ENCODE measurements at regions not wholly inside any gene's neighbourhood (a gene's known extent, or its start where the extent isn't known, plus 50 kb on each side); places are given as distances from the start of the nearest gene placed in this dataset.

DNA sequence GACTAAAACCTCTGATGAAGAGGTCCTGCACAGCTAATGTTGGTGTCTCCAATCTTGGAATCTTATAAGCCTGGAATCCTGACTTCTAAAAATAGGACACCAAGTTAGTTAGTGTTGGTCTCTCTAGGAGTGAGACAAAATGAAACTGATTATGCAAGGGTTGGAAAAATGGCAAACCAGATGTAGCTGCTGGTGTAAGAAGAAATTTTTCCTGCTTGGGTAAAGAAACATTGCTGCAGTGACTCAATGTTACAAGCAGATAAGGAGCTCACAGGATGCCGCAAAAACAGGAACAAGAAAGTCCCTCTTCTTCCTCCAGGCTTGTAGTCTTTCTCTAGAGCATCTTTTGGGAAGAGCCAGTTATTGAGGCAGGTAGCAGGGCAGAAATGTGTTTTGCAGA is 449.0 kb downstream of the ETV1 start:
- H3K4me2 ChIP-seq: no peak overlapping the region
- H3K36me3 Mint-ChIP-seq (ENCODE audit: low read depth): no peaks in the 10 kb centered on the region
- H3K4me1 ChIP-seq (ENCODE audit: insufficient read depth): peaks cover 9% of the 10 kb centered on the region
- no peak overlapping the region for H2AFZ ChIP-seq
- no peak for TF ChIP-seq EZH2phosphoT487 (IDR thresholded peaks at IDR 0.05; ENCODE audit: unreplicated experiment)
- no peak for TF ChIP-seq NANOG (IDR thresholded peaks at IDR 0.05; ENCODE audit: borderline replicate concordance)
- TF ChIP-seq STAT1 (IDR thresholded peaks at IDR 0.05; ENCODE audit: unreplicated experiment): no peak
- TF ChIP-seq, protein P1, sequence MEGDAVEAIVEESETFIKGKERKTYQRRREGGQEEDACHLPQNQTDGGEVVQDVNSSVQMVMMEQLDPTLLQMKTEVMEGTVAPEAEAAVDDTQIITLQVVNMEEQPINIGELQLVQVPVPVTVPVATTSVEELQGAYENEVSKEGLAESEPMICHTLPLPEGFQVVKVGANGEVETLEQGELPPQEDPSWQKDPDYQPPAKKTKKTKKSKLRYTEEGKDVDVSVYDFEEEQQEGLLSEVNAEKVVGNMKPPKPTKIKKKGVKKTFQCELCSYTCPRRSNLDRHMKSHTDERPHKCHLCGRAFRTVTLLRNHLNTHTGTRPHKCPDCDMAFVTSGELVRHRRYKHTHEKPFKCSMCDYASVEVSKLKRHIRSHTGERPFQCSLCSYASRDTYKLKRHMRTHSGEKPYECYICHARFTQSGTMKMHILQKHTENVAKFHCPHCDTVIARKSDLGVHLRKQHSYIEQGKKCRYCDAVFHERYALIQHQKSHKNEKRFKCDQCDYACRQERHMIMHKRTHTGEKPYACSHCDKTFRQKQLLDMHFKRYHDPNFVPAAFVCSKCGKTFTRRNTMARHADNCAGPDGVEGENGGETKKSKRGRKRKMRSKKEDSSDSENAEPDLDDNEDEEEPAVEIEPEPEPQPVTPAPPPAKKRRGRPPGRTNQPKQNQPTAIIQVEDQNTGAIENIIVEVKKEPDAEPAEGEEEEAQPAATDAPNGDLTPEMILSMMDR (conservative IDR thresholded peaks at IDR 0.05; ENCODE audit: low read depth in 2 of 2): no peak
- TF ChIP-seq, protein P2, sequence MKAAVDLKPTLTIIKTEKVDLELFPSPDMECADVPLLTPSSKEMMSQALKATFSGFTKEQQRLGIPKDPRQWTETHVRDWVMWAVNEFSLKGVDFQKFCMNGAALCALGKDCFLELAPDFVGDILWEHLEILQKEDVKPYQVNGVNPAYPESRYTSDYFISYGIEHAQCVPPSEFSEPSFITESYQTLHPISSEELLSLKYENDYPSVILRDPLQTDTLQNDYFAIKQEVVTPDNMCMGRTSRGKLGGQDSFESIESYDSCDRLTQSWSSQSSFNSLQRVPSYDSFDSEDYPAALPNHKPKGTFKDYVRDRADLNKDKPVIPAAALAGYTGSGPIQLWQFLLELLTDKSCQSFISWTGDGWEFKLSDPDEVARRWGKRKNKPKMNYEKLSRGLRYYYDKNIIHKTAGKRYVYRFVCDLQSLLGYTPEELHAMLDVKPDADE (IDR thresholded peaks at IDR 0.05): no peak
- no peak for TF ChIP-seq ZNF114 (CRISPR knock-in tag; IDR thresholded peaks at IDR 0.05)
- TF ChIP-seq, protein P3, sequence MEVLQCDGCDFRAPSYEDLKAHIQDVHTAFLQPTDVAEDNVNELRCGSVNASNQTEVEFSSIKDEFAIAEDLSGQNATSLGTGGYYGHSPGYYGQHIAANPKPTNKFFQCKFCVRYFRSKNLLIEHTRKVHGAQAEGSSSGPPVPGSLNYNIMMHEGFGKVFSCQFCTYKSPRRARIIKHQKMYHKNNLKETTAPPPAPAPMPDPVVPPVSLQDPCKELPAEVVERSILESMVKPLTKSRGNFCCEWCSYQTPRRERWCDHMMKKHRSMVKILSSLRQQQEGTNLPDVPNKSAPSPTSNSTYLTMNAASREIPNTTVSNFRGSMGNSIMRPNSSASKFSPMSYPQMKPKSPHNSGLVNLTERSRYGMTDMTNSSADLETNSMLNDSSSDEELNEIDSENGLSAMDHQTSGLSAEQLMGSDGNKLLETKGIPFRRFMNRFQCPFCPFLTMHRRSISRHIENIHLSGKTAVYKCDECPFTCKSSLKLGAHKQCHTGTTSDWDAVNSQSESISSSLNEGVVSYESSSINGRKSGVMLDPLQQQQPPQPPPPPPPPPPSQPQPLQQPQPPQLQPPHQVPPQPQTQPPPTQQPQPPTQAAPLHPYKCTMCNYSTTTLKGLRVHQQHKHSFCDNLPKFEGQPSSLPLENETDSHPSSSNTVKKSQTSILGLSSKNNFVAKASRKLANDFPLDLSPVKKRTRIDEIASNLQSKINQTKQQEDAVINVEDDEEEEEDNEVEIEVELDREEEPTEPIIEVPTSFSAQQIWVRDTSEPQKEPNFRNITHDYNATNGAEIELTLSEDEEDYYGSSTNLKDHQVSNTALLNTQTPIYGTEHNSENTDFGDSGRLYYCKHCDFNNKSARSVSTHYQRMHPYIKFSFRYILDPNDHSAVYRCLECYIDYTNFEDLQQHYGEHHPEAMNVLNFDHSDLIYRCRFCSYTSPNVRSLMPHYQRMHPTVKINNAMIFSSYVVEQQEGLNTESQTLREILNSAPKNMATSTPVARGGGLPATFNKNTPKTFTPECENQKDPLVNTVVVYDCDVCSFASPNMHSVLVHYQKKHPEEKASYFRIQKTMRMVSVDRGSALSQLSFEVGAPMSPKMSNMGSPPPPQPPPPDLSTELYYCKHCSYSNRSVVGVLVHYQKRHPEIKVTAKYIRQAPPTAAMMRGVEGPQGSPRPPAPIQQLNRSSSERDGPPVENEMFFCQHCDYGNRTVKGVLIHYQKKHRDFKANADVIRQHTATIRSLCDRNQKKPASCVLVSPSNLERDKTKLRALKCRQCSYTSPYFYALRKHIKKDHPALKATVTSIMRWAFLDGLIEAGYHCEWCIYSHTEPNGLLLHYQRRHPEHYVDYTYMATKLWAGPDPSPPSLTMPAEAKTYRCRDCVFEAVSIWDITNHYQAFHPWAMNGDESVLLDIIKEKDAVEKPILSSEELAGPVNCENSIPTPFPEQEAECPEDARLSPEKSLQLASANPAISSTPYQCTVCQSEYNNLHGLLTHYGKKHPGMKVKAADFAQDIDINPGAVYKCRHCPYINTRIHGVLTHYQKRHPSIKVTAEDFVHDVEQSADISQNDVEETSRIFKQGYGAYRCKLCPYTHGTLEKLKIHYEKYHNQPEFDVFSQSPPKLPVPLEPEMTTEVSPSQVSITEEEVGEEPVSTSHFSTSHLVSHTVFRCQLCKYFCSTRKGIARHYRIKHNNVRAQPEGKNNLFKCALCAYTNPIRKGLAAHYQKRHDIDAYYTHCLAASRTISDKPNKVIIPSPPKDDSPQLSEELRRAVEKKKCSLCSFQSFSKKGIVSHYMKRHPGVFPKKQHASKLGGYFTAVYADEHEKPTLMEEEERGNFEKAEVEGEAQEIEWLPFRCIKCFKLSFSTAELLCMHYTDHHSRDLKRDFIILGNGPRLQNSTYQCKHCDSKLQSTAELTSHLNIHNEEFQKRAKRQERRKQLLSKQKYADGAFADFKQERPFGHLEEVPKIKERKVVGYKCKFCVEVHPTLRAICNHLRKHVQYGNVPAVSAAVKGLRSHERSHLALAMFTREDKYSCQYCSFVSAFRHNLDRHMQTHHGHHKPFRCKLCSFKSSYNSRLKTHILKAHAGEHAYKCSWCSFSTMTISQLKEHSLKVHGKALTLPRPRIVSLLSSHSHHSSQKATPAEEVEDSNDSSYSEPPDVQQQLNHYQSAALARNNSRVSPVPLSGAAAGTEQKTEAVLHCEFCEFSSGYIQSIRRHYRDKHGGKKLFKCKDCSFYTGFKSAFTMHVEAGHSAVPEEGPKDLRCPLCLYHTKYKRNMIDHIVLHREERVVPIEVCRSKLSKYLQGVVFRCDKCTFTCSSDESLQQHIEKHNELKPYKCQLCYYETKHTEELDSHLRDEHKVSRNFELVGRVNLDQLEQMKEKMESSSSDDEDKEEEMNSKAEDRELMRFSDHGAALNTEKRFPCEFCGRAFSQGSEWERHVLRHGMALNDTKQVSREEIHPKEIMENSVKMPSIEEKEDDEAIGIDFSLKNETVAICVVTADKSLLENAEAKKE (CRISPR knock-in tag; IDR thresholded peaks at IDR 0.05): no peak
- no peak for TF ChIP-seq EZH2 (IDR thresholded peaks at IDR 0.05; ENCODE audit: low read depth, unreplicated experiment)
- TF ChIP-seq, protein P4, sequence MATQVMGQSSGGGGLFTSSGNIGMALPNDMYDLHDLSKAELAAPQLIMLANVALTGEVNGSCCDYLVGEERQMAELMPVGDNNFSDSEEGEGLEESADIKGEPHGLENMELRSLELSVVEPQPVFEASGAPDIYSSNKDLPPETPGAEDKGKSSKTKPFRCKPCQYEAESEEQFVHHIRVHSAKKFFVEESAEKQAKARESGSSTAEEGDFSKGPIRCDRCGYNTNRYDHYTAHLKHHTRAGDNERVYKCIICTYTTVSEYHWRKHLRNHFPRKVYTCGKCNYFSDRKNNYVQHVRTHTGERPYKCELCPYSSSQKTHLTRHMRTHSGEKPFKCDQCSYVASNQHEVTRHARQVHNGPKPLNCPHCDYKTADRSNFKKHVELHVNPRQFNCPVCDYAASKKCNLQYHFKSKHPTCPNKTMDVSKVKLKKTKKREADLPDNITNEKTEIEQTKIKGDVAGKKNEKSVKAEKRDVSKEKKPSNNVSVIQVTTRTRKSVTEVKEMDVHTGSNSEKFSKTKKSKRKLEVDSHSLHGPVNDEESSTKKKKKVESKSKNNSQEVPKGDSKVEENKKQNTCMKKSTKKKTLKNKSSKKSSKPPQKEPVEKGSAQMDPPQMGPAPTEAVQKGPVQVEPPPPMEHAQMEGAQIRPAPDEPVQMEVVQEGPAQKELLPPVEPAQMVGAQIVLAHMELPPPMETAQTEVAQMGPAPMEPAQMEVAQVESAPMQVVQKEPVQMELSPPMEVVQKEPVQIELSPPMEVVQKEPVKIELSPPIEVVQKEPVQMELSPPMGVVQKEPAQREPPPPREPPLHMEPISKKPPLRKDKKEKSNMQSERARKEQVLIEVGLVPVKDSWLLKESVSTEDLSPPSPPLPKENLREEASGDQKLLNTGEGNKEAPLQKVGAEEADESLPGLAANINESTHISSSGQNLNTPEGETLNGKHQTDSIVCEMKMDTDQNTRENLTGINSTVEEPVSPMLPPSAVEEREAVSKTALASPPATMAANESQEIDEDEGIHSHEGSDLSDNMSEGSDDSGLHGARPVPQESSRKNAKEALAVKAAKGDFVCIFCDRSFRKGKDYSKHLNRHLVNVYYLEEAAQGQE (IDR thresholded peaks at IDR 0.05; ENCODE audit: unreplicated experiment): no peak
- ATAC-seq (no peak), DNase-seq (ENCODE audit: low spot score) (no peak)
- no peaks in the 10 kb centered on the region for H4K20me1 ChIP-seq (replicated peaks; ENCODE audit: insufficient read depth)
- H3K4me1 Mint-ChIP-seq: peaks cover 9% of the 10 kb centered on the region; the same call in 2 of the 3 replicates
- H3K9me2 ChIP-seq (ENCODE audit: insufficient read depth): no peaks in the 10 kb centered on the region
- H3F3A ChIP-seq (replicated peaks; ENCODE audit: low read depth): no peaks in the 10 kb centered on the region
- H3K36me3 ChIP-seq (ENCODE audit: insufficient read depth): no peaks in the 10 kb centered on the region
- no peaks in the 10 kb centered on the region for H3K27me3 Mint-ChIP-seq (ENCODE audit: insufficient read depth, low read depth, poor library complexity)
- H3K9me3 Mint-ChIP-seq: no peaks in the 10 kb centered on the region
- H3K4me3 ChIP-seq: no peak overlapping the region
- H3K27ac ChIP-seq (ENCODE audit: low read depth): no peak overlapping the region
- no peak overlapping the region for H3K27ac Mint-ChIP-seq
- no peaks in the 10 kb centered on the region for H3K27me3 ChIP-seq (ENCODE audit: insufficient read depth)
- H3K4me3 Mint-ChIP-seq: no peak overlapping the region
- no peaks in the 10 kb centered on the region for H3K79me2 ChIP-seq (replicated peaks; ENCODE audit: insufficient read depth)

Measured in GM23338 (cell line).